Esophagus muscularis mucosa (tissue), 4 donors: ENCODE measurements at regions not wholly inside any gene's neighbourhood (a gene's known extent, or its start where the extent isn't known, plus 50 kb on each side); places are given as distances from the start of the nearest gene placed in this dataset.

Experiments
- EP300 ChIP-seq: sonication (generic); formaldehyde crosslinking; IDR thresholded peaks from one replicate; pipeline ENCODE4 v1.6.1; 2017; ENCODE audit warnings: antibody characterized with exemption
- POLR2A ChIP-seq: fragments of 450-650 bp; IDR thresholded peaks from one replicate; pipeline ENCODE4 v1.6.1; 2017; ENCODE audit warnings: antibody characterized with exemption, moderate library complexity, mild to moderate bottlenecking, low read depth
- POLR2AphosphoS5 ChIP-seq, 2 donors: sonication (generic); formaldehyde crosslinking; IDR thresholded peaks; one replicate each; pipeline ENCODE4 v1.6.1; 2017; ENCODE audit warnings: antibody characterized with exemption in 2 of 2
- TF ChIP-seq, protein P1 (sequence below), 3 experiments: fragments of 200-600 bp in 2 of 3; fragments of 450-650 bp in 1 of 3; sonication (generic) in 2 of 3; IDR thresholded peaks; one replicate each; pipeline ENCODE4 v1.5.1; 2017 to 2019; ENCODE audit warnings: antibody characterized with exemption in 3 of 3, mild to moderate bottlenecking in 2 of 3, moderate library complexity in 1 of 3

DNA sequence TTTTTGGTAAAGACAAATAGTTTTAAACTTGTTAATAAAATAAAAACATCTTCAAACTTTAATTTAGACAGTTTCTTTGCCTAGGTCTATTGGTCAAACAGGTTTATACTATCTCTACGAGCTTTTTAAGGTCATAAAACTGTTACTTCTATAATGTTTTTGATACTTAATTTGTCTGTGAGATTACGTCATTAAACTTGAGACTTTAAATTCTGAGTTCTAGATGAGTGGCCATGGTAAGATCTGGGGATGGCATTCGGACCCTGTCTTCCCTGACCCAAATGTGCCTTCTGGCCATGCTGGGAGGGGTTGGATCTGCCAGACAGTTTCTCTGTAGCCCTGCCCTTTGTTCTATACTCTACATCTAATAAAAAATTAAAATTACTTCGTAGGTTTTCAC lies 497.8 kb downstream of the TMEM135 start:
- TF ChIP-seq, protein P1, sequence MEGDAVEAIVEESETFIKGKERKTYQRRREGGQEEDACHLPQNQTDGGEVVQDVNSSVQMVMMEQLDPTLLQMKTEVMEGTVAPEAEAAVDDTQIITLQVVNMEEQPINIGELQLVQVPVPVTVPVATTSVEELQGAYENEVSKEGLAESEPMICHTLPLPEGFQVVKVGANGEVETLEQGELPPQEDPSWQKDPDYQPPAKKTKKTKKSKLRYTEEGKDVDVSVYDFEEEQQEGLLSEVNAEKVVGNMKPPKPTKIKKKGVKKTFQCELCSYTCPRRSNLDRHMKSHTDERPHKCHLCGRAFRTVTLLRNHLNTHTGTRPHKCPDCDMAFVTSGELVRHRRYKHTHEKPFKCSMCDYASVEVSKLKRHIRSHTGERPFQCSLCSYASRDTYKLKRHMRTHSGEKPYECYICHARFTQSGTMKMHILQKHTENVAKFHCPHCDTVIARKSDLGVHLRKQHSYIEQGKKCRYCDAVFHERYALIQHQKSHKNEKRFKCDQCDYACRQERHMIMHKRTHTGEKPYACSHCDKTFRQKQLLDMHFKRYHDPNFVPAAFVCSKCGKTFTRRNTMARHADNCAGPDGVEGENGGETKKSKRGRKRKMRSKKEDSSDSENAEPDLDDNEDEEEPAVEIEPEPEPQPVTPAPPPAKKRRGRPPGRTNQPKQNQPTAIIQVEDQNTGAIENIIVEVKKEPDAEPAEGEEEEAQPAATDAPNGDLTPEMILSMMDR (IDR thresholded peaks at IDR 0.05), result no peak
- TF ChIP-seq EP300 (no peak), POLR2AphosphoS5 (IDR thresholded peaks at IDR 0.05) (no peak), POLR2A (no peak)
